OCI-LY1 (cell line): ENCODE measurements at regions not wholly inside any gene's neighbourhood (a gene's known extent, or its start where the extent isn't known, plus 50 kb on each side); places are given as distances from the start of the nearest gene placed in this dataset.

Source experiments
- CTCF ChIP-seq: fragments of 200-600 bp; sonication (generic), shearing (Covaris generic); IDR thresholded peaks from 2 replicates; pipeline ENCODE4 v1.5.1; 2017; ENCODE audit warnings: mild to moderate bottlenecking, antibody characterized with exemption, low read length, moderate library complexity, mixed read lengths
- EZH2 ChIP-seq: fragments of 200-600 bp; sonication (generic), shearing (Covaris generic); IDR thresholded peaks from 2 replicates; pipeline ENCODE4 v1.8.0; 2017; ENCODE audit warnings: borderline replicate concordance, mixed run types, mild to moderate bottlenecking, antibody characterized with exemption, low read length, moderate library complexity, mixed read lengths

GRCh38 chrX:1902901-1903235 is 288.0 kb downstream of the ASMT start:
- no peak for TF ChIP-seq CTCF
- TF ChIP-seq EZH2, result no peak
